Stimulated activated CD4-positive, alpha-beta T cell treated with anti-CD3 and anti-CD28 coated beads, Interleukin-12 subunit alpha, Interleukin-12 subunit beta, amount 100 ng/mL, for 48 hours (primary cell): ENCODE measurements at regions not wholly inside any gene's neighbourhood (a gene's known extent, or its start where the extent isn't known, plus 50 kb on each side); places are given as distances from the start of the nearest gene placed in this dataset.
"Not testable (repeated sequence)": the region's sequence is repeated elsewhere in the genome, so short reads cannot be mapped to it uniquely, and the experiment has no call there.

Source experiments
- DNase-seq, 3 donors: peaks; one replicate each; pipeline ENCODE4 v3.0.0-alpha.2; 2020; ENCODE audit warnings: low read depth in 2 of 3, low spot score in 1 of 3

- no peak for DNase-seq
Measured at GRCh38 chr6:120534954-120535353, 799.3 kb downstream of the TBC1D32 start.

GRCh38 chr6:120526576-120526975 lies 807.7 kb downstream of the TBC1D32 start:
- DNase-seq, result no peak

DNA sequence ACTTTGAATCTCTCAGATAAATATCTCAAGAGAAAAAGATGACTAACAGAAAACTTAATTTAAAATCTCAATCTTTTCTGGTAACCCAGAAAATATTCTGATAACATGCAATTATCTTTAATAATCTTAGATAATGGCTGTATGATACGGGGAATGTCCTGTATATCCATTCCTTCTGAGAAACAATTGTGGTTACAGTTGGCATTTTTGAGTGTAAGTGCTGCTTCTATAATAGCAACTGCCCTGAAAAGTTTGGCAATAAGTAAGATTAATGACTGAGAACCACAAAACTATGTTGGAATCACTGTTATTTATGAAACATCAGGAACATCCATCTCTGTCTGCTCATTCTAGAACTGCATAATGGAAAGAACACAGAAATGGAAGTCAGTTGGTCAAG lies 819.7 kb downstream of the TBC1D32 start:
- no peak for DNase-seq

- no peak for DNase-seq
Measured at GRCh38 chr6:120511712-120512111, 822.6 kb downstream of the TBC1D32 start.

- no peak for DNase-seq
Measured at GRCh38 chr6:120498711-120499110, 835.6 kb downstream of the TBC1D32 start.

DNA sequence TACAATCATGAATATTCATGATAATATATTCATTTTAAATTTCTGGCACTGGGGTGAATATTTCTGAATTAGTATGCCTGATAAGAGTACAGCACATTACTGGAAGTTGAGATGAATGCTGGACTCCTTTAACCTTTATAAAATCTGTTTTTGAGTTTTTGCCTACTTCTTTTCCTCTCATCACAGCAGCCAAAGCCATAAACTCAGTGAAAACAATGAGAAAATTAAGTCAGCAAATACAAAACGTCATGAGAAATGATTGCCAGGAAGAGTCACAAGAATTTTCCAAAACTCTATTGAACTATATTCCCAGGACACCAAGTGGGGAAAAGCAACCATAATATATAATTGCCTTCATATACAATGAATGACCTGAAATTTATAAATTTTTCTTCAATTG lies 837.6 kb downstream of the TBC1D32 start:
- no peak for DNase-seq

GRCh38 chr6:120493505-120493904 lies 840.8 kb downstream of the TBC1D32 start:
- DNase-seq, result no peak

DNA sequence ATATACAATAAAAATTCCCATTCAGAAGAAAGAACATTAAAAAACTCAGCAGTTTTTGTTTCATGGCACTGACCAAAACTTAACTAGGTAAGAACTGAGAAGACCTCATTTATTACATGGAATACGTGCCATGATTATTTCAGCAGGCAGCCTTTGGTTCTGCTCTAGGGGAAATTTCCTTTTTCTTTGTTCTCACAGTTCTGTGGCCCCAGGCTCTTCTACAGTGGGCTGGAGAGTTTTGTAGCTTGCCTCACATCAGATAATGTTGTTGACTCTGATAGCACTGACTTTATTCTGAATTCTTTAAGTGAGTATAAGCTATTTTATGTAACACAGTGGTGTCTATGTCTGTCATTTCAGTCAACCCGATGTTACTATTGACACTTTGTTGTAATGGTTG lies 844.3 kb downstream of the TBC1D32 start:
- DNase-seq, result no peak

GRCh38 chr6:120484146-120484545 lies 850.1 kb downstream of the TBC1D32 start:
- DNase-seq, result no peak

GRCh38 chr6:120478650-120479049 lies 855.6 kb downstream of the TBC1D32 start:
- no peak for DNase-seq

- DNase-seq, result no peak
Measured at GRCh38 chr6:120473804-120474203, 860.5 kb downstream of the TBC1D32 start.

- DNase-seq, result no peak
Measured at GRCh38 chr6:120468486-120468885, 865.8 kb downstream of the TBC1D32 start.

DNA sequence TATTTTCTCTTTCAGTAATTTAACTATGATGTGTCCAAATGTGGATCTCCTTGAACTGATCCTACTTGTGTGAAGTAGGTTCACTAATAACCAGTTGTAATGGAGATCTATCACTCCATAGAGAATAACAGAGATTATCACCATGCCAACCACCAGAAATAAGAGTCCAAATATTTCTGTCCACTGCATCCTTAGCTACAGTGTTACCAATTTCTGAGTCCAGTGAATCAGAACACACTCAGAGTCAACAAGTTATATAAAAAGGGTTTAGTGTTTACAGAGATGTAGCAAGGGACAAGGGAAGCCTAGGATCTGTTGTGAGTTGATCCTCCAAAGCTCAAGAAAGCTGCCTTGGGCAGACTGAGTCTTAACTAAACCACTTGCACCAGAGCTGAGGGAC lies 882.8 kb downstream of the TBC1D32 start:
- DNase-seq, result no peak

DNA sequence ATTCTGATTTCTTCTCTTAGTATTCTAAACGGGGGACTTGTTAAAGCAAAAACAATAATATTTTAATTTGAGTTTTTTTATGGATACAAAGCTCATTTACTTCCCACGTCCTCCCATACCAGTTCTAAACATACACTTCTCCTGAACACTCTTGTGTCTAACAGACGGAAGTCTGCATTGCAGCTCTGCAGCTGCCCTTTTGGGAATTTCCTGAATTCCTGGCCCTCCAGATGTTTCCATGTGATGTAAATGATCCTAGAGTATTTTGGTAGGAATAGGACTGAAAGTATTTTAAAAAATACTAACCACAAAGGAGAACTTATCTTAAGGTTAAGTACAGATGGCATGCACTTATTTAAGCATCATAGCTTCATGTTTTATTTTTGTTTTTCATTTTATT lies 886.7 kb downstream of the TBC1D32 start:
- no peak for DNase-seq

DNA sequence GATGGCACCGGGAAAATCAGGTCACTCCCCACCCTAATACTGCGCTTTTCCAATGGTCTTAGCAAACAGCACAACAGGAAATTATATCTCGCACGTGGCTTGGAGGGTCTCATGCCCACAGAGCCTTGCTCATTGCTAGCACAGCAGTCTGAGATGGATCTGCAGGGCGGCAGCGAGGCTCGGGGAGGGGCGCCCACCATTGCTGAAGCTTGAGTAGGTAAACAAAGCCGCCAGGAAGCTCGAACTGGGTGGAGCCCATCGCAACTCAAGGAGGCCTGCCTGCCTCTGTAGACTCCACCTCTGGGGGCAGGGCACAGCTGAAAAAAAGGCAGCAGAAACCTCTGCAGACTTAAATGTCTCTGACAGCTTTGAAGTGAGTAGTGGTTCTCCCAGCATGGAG lies 901.4 kb downstream of the TBC1D32 start:
- DNase-seq, result not testable (repeated sequence)

GRCh38 chr6:120431841-120432240 lies 902.4 kb downstream of the TBC1D32 start:
- no peak for DNase-seq

GRCh38 chr6:120411394-120411793 lies 922.9 kb downstream of the TBC1D32 start:
- no peak for DNase-seq

DNA sequence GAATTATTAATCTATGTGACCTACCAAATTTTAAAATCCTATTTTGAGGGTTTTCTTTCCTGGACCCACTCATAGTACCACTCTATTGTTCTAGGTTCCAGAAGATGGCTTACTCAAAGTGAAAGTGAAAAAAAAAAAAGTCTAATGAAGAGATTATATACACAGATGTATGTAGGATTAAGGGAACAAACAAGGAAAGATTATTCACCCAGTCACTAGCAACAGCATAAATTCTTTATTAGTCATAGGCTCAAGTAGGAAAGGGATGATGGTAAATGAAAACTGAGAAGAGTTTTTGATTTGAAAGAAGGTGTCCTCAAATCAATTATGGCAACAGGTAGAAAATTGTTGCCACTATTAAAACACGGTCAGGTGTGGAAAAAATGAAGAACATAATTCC lies 923.7 kb downstream of the TBC1D32 start:
- no peak for DNase-seq

GRCh38 chr6:120407696-120408095 lies 926.6 kb downstream of the TBC1D32 start:
- no peak for DNase-seq

- no peak for DNase-seq
Measured at GRCh38 chr6:120405947-120406346, 928.3 kb downstream of the TBC1D32 start.

GRCh38 chr6:120395784-120396183 lies 938.5 kb downstream of the TBC1D32 start:
- no peak for DNase-seq

- DNase-seq, result no peak
Measured at GRCh38 chr6:120395330-120395729, 939.0 kb downstream of the TBC1D32 start.

DNA sequence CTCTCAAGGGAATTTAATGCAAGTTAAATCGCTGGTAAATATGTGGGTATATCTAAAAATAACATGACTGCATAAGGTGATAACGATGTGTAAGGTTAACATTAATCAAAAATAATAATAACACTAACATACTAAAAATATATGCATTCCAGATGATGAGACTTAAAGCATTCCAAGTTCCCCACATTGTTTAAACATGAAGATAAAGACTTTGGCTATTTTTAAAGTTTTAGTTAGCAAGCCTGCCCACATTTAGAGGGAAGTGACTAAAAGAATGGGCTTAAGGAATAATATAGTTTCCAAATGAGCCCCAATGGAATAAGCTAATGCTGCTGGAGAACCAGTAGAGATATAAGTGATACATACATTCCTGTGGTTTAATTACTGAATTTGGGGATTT lies 941.3 kb downstream of the TBC1D32 start:
- no peak for DNase-seq

DNA sequence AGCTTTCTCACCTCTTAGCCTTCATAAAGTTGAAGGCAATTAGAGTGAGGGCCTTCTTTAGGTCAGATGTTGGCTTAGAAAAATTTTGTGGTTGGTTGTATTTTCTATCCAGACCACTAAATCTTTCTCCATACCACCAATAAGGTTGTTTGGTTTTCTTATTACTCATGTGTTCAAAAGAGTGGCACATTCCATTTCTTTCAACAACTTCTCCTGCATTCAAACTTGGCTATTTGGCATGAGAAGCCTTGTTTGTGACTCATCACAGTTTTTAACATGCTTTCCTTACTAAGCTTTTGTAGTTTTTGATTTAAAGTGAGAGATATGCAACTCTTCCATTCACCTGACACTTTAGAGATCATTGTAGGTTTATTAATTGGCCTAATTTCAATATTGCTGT lies 949.6 kb downstream of the TBC1D32 start:
- DNase-seq, result no peak
